OCI-LY1 (cell line): ENCODE measurements at regions not wholly inside any gene's neighbourhood (a gene's known extent, or its start where the extent isn't known, plus 50 kb on each side); places are given as distances from the start of the nearest gene placed in this dataset.

Source experiments
- EZH2 ChIP-seq: fragments of 200-600 bp; sonication (generic), shearing (Covaris generic); IDR thresholded peaks from 2 replicates; pipeline ENCODE4 v1.8.0; 2017; ENCODE audit warnings: borderline replicate concordance, mixed run types, mild to moderate bottlenecking, antibody characterized with exemption, low read length, moderate library complexity, mixed read lengths
- TF ChIP-seq, protein P1 (sequence below): fragments of 200-600 bp; sonication (generic), shearing (Covaris generic); IDR thresholded peaks from 2 replicates; pipeline ENCODE4 v1.5.1; 2017; ENCODE audit warnings: mild to moderate bottlenecking, antibody characterized with exemption, low read length, moderate library complexity, mixed read lengths

DNA sequence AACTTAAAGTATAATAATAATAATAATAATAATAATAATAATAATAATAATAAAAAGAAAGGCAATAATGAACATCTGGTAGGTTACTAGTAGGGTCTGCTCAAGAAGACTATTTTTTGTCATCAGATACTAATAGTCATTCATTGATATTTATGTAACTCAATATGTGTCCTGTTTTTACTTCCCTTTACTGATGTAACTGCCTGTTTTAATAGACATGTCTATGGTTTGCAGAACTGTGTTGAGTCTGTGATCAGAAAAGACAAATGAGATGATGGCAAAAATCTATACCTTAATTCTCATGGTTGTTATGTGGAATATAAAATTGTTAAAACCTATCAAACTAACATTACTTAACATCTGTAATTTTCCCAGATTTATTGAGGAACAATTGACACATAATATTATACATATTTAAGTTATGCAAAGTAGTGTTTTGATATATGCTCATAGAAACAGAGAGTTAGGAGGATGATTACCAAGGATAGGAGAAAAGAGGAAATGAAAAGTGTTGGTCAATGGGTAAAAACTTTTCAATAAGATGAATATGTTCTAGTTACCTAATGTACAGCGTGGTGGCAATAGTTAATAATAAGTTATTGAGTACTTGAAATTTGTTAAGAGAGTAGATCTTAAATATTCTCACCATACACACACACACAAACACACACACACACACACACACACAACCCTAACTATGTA lies 699.4 kb downstream of the ZPLD1 start:
- TF ChIP-seq, protein P1, sequence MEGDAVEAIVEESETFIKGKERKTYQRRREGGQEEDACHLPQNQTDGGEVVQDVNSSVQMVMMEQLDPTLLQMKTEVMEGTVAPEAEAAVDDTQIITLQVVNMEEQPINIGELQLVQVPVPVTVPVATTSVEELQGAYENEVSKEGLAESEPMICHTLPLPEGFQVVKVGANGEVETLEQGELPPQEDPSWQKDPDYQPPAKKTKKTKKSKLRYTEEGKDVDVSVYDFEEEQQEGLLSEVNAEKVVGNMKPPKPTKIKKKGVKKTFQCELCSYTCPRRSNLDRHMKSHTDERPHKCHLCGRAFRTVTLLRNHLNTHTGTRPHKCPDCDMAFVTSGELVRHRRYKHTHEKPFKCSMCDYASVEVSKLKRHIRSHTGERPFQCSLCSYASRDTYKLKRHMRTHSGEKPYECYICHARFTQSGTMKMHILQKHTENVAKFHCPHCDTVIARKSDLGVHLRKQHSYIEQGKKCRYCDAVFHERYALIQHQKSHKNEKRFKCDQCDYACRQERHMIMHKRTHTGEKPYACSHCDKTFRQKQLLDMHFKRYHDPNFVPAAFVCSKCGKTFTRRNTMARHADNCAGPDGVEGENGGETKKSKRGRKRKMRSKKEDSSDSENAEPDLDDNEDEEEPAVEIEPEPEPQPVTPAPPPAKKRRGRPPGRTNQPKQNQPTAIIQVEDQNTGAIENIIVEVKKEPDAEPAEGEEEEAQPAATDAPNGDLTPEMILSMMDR, result no peak
- TF ChIP-seq EZH2, result no peak
